DND-41 (cell line): ENCODE measurements at regions not wholly inside any gene's neighbourhood (a gene's known extent, or its start where the extent isn't known, plus 50 kb on each side); places are given as distances from the start of the nearest gene placed in this dataset.

Experiments used
- ATAC-seq: fragments of 200-7000 bp; cut with Tn5 transposase; 3 replicates; pipeline ENCODE4 v1.9.1; 2021; ENCODE audit warnings: low read depth; ENCODE audit not compliant: insufficient read depth
- DNase-seq: peaks from one replicate; pipeline ENCODE4 v3.0.0-alpha.2; 2020
- H2AFZ ChIP-seq: 2 replicates; pipeline ENCODE4 v1.6.0; 2012; ENCODE audit warnings: low read depth, low read length
- H3K27ac ChIP-seq: 2 replicates; pipeline ENCODE4 v1.5.1; 2012; ENCODE audit warnings: low read length, inconsistent platforms
- H3K27me3 ChIP-seq: fragments of 200-600 bp; sonication (generic); 2 replicates; pipeline ENCODE4 v1.6.0; 2012; ENCODE audit warnings: low read length, mild to moderate bottlenecking, inconsistent platforms; ENCODE audit not compliant: insufficient read depth, poor library complexity
- H3K36me3 ChIP-seq: 2 replicates; pipeline ENCODE4 v1.5.1; 2012; ENCODE audit warnings: low read length, inconsistent platforms; ENCODE audit not compliant: insufficient read depth
- H3K4me1 ChIP-seq: 2 replicates; pipeline ENCODE4 v1.5.1; 2012; ENCODE audit warnings: mild to moderate bottlenecking, low read length; ENCODE audit not compliant: insufficient read depth
- H3K4me2 ChIP-seq: 2 replicates; pipeline ENCODE4 v1.6.0; 2012; ENCODE audit warnings: mild to moderate bottlenecking, moderate library complexity, low read length, inconsistent platforms; ENCODE audit not compliant: insufficient read depth
- H3K4me3 ChIP-seq, 2 experiments: fragments of 200-600 bp in 1 of 2; shearing (Covaris generic) in 1 of 2; 2 replicates each; pipeline ENCODE4 v1.5.1; 2012 to 2016; ENCODE audit warnings: inconsistent platforms in 2 of 2, low read length in 2 of 2, mild to moderate bottlenecking in 2 of 2, low read depth in 1 of 2, moderate library complexity in 1 of 2
- H3K79me2 ChIP-seq: 2 replicates; pipeline ENCODE4 v1.6.0; 2012; ENCODE audit warnings: low read length, inconsistent platforms; ENCODE audit not compliant: insufficient read depth
- H3K9ac ChIP-seq: 2 replicates; pipeline ENCODE4 v1.6.0; 2012; ENCODE audit warnings: low read depth, mild to moderate bottlenecking, inconsistent platforms, low read length, moderate library complexity
- H3K9me3 ChIP-seq: 2 replicates; pipeline ENCODE4 v1.5.1; 2012; ENCODE audit warnings: low read length, moderate library complexity, mild to moderate bottlenecking, inconsistent platforms; ENCODE audit not compliant: insufficient read depth, severe bottlenecking
- H4K20me1 ChIP-seq: 2 replicates; pipeline ENCODE4 v1.6.0; 2012; ENCODE audit warnings: low read length; ENCODE audit not compliant: insufficient read depth
- EZH2 ChIP-seq: IDR thresholded peaks from 3 replicates; pipeline ENCODE4 v1.6.1; 2012; ENCODE audit warnings: borderline replicate concordance, low read depth, mild to moderate bottlenecking, moderate library complexity, low read length, inconsistent platforms; ENCODE audit not compliant: severe bottlenecking
- TF ChIP-seq, protein P1 (sequence below): IDR thresholded peaks from 2 replicates; pipeline ENCODE4 v1.5.1; 2012; ENCODE audit warnings: borderline replicate concordance, low read length, moderate library complexity, mild to moderate bottlenecking; ENCODE audit not compliant: poor library complexity, severe bottlenecking; ENCODE audit errors: extremely low read depth

DNA sequence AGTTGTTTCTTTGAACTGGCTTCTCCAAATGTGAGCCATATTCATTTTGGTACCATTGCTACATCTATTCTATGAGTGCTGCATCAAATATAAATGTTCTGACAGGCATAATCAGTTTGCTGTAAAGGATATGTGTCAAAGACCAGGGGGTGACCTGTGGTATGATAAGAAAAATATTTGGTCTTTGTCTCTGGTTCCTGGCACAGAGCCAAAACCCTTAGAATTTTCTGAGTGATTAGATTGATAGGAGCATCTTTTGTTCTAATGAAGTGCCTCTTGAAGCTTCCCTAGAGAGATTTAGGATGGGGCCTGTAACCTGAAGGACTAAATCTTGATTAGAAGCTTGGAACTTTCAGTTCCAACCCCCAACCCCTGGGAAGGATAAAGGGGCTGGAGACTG is 256.3 kb downstream of the NNT start:
- Histone ChIP-seq H3K27me3 (no peaks in the 10 kb centered on the region), H3K4me3 (no peak overlapping the region), H4K20me1 (no peaks in the 10 kb centered on the region), H3K27ac (no peak overlapping the region), H3K9me3 (no peaks in the 10 kb centered on the region), H3K9ac (no peak overlapping the region), H2AFZ (no peak overlapping the region), H3K79me2 (no peaks in the 10 kb centered on the region), H3K4me1 (no peaks in the 10 kb centered on the region), H3K4me2 (no peak overlapping the region), H3K36me3 (no peaks in the 10 kb centered on the region)
- TF ChIP-seq, protein P1, sequence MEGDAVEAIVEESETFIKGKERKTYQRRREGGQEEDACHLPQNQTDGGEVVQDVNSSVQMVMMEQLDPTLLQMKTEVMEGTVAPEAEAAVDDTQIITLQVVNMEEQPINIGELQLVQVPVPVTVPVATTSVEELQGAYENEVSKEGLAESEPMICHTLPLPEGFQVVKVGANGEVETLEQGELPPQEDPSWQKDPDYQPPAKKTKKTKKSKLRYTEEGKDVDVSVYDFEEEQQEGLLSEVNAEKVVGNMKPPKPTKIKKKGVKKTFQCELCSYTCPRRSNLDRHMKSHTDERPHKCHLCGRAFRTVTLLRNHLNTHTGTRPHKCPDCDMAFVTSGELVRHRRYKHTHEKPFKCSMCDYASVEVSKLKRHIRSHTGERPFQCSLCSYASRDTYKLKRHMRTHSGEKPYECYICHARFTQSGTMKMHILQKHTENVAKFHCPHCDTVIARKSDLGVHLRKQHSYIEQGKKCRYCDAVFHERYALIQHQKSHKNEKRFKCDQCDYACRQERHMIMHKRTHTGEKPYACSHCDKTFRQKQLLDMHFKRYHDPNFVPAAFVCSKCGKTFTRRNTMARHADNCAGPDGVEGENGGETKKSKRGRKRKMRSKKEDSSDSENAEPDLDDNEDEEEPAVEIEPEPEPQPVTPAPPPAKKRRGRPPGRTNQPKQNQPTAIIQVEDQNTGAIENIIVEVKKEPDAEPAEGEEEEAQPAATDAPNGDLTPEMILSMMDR = no peak
- TF ChIP-seq EZH2 = no peak
- ATAC-seq (no peak), DNase-seq (no peak)

- Histone ChIP-seq H2AFZ (no peak overlapping the region), H3K9ac (no peak overlapping the region), H3K9me3 (no peaks in the 10 kb centered on the region), H3K27me3 (no peaks in the 10 kb centered on the region), H4K20me1 (no peaks in the 10 kb centered on the region), H3K27ac (no peak overlapping the region), H3K79me2 (no peaks in the 10 kb centered on the region), H3K36me3 (no peaks in the 10 kb centered on the region), H3K4me2 (no peak overlapping the region), H3K4me3 (no peak overlapping the region), H3K4me1 (no peaks in the 10 kb centered on the region)
- ATAC-seq (no peak), DNase-seq (no peak)
- TF ChIP-seq, protein P1 = no peak
- no peak for TF ChIP-seq EZH2
Observed at GRCh38 chr5:43855452-43855851, 252.5 kb downstream of the NNT start.

- Histone ChIP-seq H3K27ac (no peak overlapping the region), H3K4me3 (no peak overlapping the region), H3K27me3 (no peaks in the 10 kb centered on the region), H3K9ac (no peak overlapping the region), H3K4me1 (no peaks in the 10 kb centered on the region), H2AFZ (no peak overlapping the region), H3K36me3 (no peaks in the 10 kb centered on the region), H3K79me2 (no peaks in the 10 kb centered on the region), H3K4me2 (no peak overlapping the region), H4K20me1 (no peaks in the 10 kb centered on the region), H3K9me3 (no peaks in the 10 kb centered on the region)
- no peak for TF ChIP-seq EZH2
- TF ChIP-seq, protein P1 = no peak
- ATAC-seq = no peak
- no peak for DNase-seq
Observed at GRCh38 chr5:43854697-43855292, 251.8 kb downstream of the NNT start.
